ENCODE measurements at regions not wholly inside any gene's neighbourhood (a gene's known extent, or its start where the extent isn't known, plus 50 kb on each side); places are given as distances from the start of the nearest gene placed in this dataset.

- DNase-seq: no peak
Observed at GRCh38 chr10:111131168-111131799, 54.5 kb downstream of the ADRA2A start.

GRCh38 chr10:111137007-111137406, 60.2 kb downstream of the ADRA2A start:
- no peak for DNase-seq

GRCh38 chr10:111137587-111137986, 60.8 kb downstream of the ADRA2A start:
- DNase-seq: no peak

- DNase-seq: no peak
Observed at GRCh38 chr10:111138544-111138943, 61.7 kb downstream of the ADRA2A start.

- no peak for DNase-seq
Observed at GRCh38 chr10:111139567-111139966, 62.7 kb downstream of the ADRA2A start.

GRCh38 chr10:111142092-111142768, 65.4 kb downstream of the ADRA2A start:
- DNase-seq: no peak

GRCh38 chr10:111146025-111146640, 69.3 kb downstream of the ADRA2A start:
- peak in 8 of 56 donors; percentile 1 to 38 (median 10) for DNase-seq

GRCh38 chr10:111148025-111148424, 71.2 kb downstream of the ADRA2A start:
- no peak for DNase-seq

- DNase-seq: no peak
Observed at GRCh38 chr10:111148440-111148839, 71.6 kb downstream of the ADRA2A start.

GRCh38 chr10:111150691-111151090, 73.9 kb downstream of the ADRA2A start:
- no peak for DNase-seq

GRCh38 chr10:111151595-111152307, 74.9 kb downstream of the ADRA2A start:
- DNase-seq: no peak

- no peak for DNase-seq
Observed at GRCh38 chr10:111156754-111157153, 79.9 kb downstream of the ADRA2A start.

GRCh38 chr10:111158595-111158994, 81.8 kb downstream of the ADRA2A start:
- DNase-seq: no peak

- DNase-seq: no peak
Observed at GRCh38 chr10:111161109-111161874, 84.5 kb downstream of the ADRA2A start.

- no peak for DNase-seq
Observed at GRCh38 chr10:111171183-111171582, 94.4 kb downstream of the ADRA2A start.

- no peak for DNase-seq
Observed at GRCh38 chr10:111175787-111176186, 99.0 kb downstream of the ADRA2A start.

GRCh38 chr10:111177379-111177778, 100.5 kb downstream of the ADRA2A start:
- DNase-seq: no peak

GRCh38 chr10:111179514-111179913, 102.7 kb downstream of the ADRA2A start:
- no peak for DNase-seq

GRCh38 chr10:111186358-111186757, 109.5 kb downstream of the ADRA2A start:
- no peak for DNase-seq

- no peak for DNase-seq
Observed at GRCh38 chr10:111187096-111187495, 110.3 kb downstream of the ADRA2A start.

- DNase-seq: no peak
Observed at GRCh38 chr10:111199587-111199986, 122.8 kb downstream of the ADRA2A start.
